Thyroid gland (tissue), 4 donors: ENCODE measurements at regions not wholly inside any gene's neighbourhood (a gene's known extent, or its start where the extent isn't known, plus 50 kb on each side); places are given as distances from the start of the nearest gene placed in this dataset.
"Not testable (repeated sequence)": the region's sequence is repeated elsewhere in the genome, so short reads cannot be mapped to it uniquely, and the experiment has no call there.

ENCODE experiments used
- CTCF ChIP-seq, 6 experiments: fragments of 200-600 bp in 3 of 6; fragments of 450-650 bp in 3 of 6; sonication (generic) in 3 of 6; IDR thresholded peaks; one replicate each; pipeline ENCODE4 v1.5.1; 2016 to 2019; ENCODE audit warnings: antibody characterized with exemption in 6 of 6, mild to moderate bottlenecking in 2 of 6, inconsistent platforms in 1 of 6, moderate library complexity in 1 of 6
- POLR2A ChIP-seq, 2 donors: fragments of 450-650 bp; IDR thresholded peaks; one replicate each; pipeline ENCODE4 v1.6.1; 2017; ENCODE audit warnings: antibody characterized with exemption in 2 of 2, mild to moderate bottlenecking in 2 of 2, moderate library complexity in 1 of 2

GRCh38 chr17:83011676-83012075 lies 67.7 kb upstream of the METRNL start:
- not testable (repeated sequence) for TF ChIP-seq CTCF, POLR2A (IDR thresholded peaks at IDR 0.05)
